GM10266 (cell line): ENCODE measurements at regions not wholly inside any gene's neighbourhood (a gene's known extent, or its start where the extent isn't known, plus 50 kb on each side); places are given as distances from the start of the nearest gene placed in this dataset.
"Not testable (repeated sequence)": the region's sequence is repeated elsewhere in the genome, so short reads cannot be mapped to it uniquely, and the experiment has no call there.

ENCODE experiments used
- DNase-seq: peaks from one replicate; pipeline ENCODE4 v3.0.0; 2012; ENCODE audit errors: extremely low spot score
- CTCF ChIP-seq: IDR thresholded peaks from 2 replicates; pipeline ENCODE4 v1.5.1; 2012; ENCODE audit warnings: mild to moderate bottlenecking, low read depth; ENCODE audit not compliant: control insufficient read depth, insufficient read depth; ENCODE audit errors: missing control alignments

- not testable (repeated sequence) for DNase-seq
Measured at GRCh38 chr1:220475608-220476007, 52.3 kb upstream of the MARK1 start.

GRCh38 chr1:220475141-220475540 lies 52.8 kb upstream of the MARK1 start:
- not testable (repeated sequence) for DNase-seq

GRCh38 chr1:220473440-220473839 lies 54.5 kb upstream of the MARK1 start:
- TF ChIP-seq CTCF = no peak
- DNase-seq = no peak

- TF ChIP-seq CTCF = no peak
- DNase-seq = no peak
Measured at GRCh38 chr1:220462752-220463151, 65.2 kb upstream of the MARK1 start.

- no peak for TF ChIP-seq CTCF
- DNase-seq = no peak
Measured at GRCh38 chr1:220458936-220459335, 69.0 kb upstream of the MARK1 start.

- TF ChIP-seq CTCF = no peak
- no peak for DNase-seq
Measured at GRCh38 chr1:220457957-220458609, 69.9 kb upstream of the MARK1 start.

- DNase-seq = no peak
- no peak for TF ChIP-seq CTCF
Measured at GRCh38 chr1:220455559-220455958, 72.4 kb upstream of the MARK1 start.

GRCh38 chr1:220454155-220454777 lies 73.7 kb upstream of the MARK1 start:
- DNase-seq = no peak
- no peak for TF ChIP-seq CTCF
